AG20443 (cell line): ENCODE measurements at regions not wholly inside any gene's neighbourhood (a gene's known extent, or its start where the extent isn't known, plus 50 kb on each side); places are given as distances from the start of the nearest gene placed in this dataset.
"Not testable (repeated sequence)": the region's sequence is repeated elsewhere in the genome, so short reads cannot be mapped to it uniquely, and the experiment has no call there.

Source experiments
- DNase-seq: peaks from one replicate; pipeline ENCODE4 v3.0.0; 2012; ENCODE audit warnings: low spot score, mixed read lengths

DNA sequence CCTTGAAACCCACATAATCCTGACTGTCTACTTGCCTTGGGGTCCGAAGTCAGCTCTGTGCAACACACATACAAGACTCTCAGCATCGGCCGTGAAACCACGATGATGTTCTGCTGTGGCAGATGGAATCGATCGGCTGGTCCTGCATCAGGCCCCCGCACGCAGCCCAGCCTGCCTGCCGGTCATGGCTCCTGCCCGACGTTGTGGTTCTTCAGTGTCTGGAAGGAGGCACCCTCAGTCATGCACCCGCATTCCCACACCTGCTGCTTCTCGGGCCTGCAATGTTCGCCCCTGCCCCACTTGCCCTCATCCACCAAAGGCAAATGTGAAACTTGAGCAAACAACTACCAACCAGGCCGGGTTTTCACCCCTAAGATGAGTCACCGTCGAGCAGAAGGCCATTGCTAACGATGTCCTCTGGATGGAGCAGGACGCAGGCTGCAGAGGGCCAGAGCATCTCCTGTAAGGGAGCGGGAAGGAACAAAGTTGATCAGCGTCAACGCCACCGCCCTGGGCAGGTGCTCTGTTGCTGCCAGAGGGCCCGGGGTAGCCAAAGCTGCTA lies 128.9 kb upstream of the PDE10A start:
- DNase-seq = no peak

- no peak for DNase-seq
Measured at GRCh38 chr6:165791306-165791705, 128.3 kb upstream of the PDE10A start.

- DNase-seq = no peak
Measured at GRCh38 chr6:165782812-165783211, 119.8 kb upstream of the PDE10A start.

DNA sequence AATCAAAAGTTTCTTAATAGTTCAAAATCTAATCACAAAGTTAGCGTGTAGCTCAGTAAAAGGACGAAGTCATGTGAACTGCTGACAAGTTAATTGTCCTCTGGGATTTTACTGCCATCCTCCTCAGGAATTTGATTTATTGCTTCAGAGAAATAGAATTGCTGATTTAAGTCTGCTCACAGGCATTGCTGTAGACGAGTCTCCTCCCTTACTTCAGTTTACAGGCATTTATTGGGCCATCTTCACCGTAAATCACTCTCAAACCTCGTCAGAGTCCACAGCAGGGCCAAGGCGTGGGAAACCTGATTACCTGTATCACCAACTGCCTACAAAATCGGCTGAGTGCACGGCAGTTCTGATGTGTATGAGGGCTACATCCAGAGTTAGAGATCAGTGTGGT lies 119.1 kb upstream of the PDE10A start:
- DNase-seq = no peak

DNA sequence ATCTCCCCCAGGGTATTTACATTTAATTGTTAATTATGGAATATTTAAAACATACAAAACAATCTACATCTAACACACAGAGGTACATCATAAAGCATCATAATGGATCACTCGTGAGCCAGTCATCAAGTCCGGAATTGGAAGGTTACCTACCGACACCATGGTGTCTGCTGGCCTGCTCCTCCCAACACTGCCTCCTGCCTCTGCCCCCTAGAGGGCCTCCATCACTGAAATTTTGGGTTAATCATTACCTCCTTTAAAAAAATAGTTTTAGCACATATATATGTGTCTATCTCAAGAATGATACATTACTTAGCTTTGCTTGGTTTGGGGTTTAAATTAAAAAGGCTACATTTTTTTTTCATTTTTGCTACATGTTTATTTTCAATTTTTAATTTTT lies 114.6 kb upstream of the PDE10A start:
- DNase-seq = no peak

DNA sequence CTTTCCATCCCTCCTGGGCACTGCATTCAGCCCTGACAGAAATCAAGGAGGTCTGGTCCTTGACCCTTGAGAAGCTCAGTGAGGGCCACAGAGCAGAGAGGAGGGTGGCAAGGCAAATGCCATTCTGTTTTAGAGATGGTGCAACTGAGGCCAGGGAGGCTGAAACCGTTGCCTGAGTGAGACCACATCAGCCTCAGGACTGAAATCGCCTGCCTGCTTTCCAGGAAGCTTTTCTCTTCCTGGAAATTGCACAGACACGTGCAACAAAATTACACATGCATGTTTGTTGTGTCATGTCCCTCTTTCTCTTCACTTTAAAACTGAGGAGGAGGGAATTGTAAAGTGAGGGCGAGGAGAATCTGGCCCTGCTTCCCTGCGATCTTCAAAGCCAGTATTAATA lies 113.7 kb upstream of the PDE10A start:
- DNase-seq = no peak

- DNase-seq = no peak
Measured at GRCh38 chr6:165775721-165776120, 112.7 kb upstream of the PDE10A start.

DNA sequence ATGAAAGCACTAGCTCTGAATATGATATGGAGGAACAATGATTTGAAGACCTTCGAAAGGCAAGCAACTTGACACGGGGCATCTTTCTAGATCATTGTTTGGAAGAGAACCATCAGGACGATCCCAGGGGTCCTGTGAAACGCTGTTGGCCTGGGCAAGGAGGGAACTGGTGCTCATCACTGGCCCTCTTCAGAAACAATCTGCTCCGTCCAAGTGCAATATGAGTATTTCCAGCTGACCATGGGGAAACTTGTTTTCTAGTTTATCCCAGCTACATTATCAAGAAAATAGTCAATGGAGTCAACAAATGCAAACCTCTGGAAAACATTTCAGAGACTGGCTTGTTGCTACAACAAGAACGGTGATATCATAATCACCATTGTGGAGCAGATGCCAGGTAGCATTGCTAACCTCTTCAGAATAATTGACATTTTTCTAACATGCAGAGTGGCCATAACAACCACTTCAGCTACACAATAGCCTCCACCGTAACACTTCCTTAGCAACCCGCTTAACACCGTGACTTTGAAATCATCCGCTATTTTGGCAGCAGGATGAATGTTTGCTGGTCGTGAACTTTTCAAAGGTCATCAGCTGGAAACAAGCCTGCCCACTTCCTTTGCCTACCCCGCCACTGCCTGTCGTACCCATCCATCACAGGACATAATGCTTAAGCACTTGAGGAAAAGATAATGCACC lies 112.0 kb upstream of the PDE10A start:
- no peak for DNase-seq

GRCh38 chr6:165770397-165771082 lies 107.5 kb upstream of the PDE10A start:
- no peak for DNase-seq

DNA sequence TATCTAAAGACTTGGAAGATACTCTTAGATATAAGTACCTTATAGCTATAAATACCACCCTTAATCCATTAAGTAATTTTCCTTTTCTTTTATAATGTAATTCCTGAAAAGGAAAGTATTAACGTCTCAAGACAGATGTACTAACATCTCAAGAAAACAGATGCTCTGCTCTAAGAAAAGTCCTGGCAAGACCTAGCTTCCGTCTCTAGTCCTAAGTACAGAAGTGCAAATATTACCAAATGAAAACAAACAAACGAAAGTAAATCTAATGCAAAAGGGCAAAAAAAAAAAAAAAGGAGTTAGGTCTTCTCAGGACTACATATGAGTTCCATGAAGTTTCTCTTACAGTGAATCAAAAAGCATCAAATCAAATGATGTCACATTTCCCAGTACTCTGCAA lies 106.8 kb upstream of the PDE10A start:
- no peak for DNase-seq

GRCh38 chr6:165769401-165769800 lies 106.4 kb upstream of the PDE10A start:
- DNase-seq = no peak

GRCh38 chr6:165768961-165769360 lies 105.9 kb upstream of the PDE10A start:
- DNase-seq = no peak

DNA sequence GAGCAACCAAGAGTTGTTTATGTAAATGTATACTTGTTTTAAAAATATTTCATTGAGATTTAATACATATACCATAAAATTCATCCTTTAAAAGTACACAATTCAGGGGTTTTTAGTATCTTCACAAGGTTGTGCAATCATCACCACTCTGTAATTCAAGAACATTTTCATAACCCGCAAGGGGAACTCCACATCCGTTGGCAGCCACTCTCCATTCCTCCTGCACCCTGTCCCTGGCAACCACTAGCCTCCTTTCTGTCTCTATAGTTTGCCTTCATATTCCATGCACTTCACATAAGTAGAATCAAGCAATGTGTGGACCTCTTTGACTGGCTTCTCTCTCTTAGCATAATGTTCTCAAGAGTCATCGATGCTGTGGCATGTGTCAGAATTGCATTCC lies 104.2 kb upstream of the PDE10A start:
- DNase-seq = no peak

- no peak for DNase-seq
Measured at GRCh38 chr6:165766457-165766856, 103.4 kb upstream of the PDE10A start.

- DNase-seq = no peak
Measured at GRCh38 chr6:165766026-165766425, 103.0 kb upstream of the PDE10A start.

DNA sequence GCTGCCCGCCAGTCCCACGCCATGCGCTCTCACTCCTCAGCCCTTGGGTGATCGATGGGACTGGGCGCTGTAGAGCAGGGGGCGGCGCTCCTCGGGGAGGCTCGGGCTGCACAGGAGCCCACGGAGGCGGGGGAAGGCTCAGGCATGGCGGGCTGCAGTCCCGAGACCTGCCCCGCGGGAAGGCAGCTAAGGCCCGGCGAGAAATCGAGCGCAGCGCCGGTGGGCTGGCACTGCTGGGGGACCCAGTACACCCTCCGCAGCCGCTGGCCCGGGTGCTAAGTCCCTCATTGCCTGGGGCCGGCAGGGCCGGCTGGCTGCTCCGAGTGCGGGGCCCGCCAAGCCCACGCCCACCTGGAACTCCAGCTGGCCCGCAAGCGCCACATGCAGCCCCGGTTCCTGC lies 102.2 kb upstream of the PDE10A start:
- DNase-seq = not testable (repeated sequence)

DNA sequence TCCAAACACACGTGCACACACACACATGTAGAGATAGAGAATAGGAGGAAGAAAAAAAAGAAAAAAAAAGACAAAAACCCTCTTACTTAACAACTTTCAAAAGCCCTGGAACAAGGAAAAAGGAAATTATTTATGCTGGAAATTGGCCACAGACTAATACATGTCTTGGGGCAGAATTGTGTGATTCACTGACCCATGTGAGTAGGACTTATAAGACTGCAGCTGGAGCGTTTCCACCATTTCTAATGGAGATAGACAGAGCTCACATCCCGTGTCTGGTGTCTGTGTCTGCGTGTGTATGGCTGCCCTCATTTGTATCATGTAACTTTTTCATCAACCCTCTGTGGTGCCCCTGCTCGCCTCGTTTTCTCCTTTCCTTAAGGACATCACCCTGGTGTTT lies 99.8 kb upstream of the PDE10A start:
- DNase-seq = no peak

- DNase-seq = no peak
Measured at GRCh38 chr6:165762125-165762524, 99.1 kb upstream of the PDE10A start.

GRCh38 chr6:165760803-165761185 lies 97.8 kb upstream of the PDE10A start:
- no peak for DNase-seq

GRCh38 chr6:165760126-165760802 lies 97.2 kb upstream of the PDE10A start:
- DNase-seq = no peak

DNA sequence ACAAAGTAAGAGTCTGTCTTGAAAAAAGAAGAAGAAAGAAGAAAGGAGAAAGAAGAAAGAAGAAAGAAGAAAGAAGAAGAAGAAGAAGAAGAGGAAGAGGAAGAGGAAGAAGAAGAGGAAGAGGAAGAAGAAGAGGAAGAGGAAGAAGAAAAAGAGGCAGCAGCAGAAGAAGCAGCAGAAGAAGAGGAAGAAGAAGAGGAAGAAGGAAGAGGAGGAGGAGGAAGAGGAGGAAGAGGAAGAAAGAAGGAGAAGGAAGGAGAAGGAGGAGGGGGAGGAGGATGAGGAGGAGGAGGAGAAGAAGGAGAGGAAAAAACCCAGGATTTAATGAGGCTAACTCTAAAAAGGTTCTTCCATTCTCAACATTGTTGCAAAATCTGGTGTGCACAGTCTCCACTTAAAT lies 95.4 kb upstream of the PDE10A start:
- DNase-seq = no peak

- no peak for DNase-seq
Measured at GRCh38 chr6:165755583-165755982, 92.5 kb upstream of the PDE10A start.

- no peak for DNase-seq
Measured at GRCh38 chr6:165753506-165753905, 90.5 kb upstream of the PDE10A start.
